ENCODE measurements at regions not wholly inside any gene's neighbourhood (a gene's known extent, or its start where the extent isn't known, plus 50 kb on each side); places are given as distances from the start of the nearest gene placed in this dataset.

- DNase-seq (ENCODE audit: low read depth): no peak
Observed at GRCh38 chr14:22477569-22478194, 111.3 kb downstream of the DAD1 start.

- DNase-seq (ENCODE audit: low read depth): no peak
Observed at GRCh38 chr14:22476887-22477286, 112.1 kb downstream of the DAD1 start.

- no peak for DNase-seq (ENCODE audit: low read depth)
Observed at GRCh38 chr14:22476005-22476751, 112.8 kb downstream of the DAD1 start.

- DNase-seq (ENCODE audit: low read depth): no peak
Observed at GRCh38 chr14:22475381-22475780, 113.6 kb downstream of the DAD1 start.

GRCh38 chr14:22474730-22475351, 114.2 kb downstream of the DAD1 start:
- DNase-seq (ENCODE audit: low read depth): no peak

- DNase-seq (ENCODE audit: low read depth): no peak
Observed at GRCh38 chr14:22472935-22473854, 115.8 kb downstream of the DAD1 start.

- DNase-seq (ENCODE audit: low read depth): no peak
Observed at GRCh38 chr14:22472466-22472865, 116.6 kb downstream of the DAD1 start.

- DNase-seq (ENCODE audit: low read depth): no peak
Observed at GRCh38 chr14:22471545-22472121, 117.4 kb downstream of the DAD1 start.

- no peak for DNase-seq (ENCODE audit: low read depth)
Observed at GRCh38 chr14:22469538-22470303, 119.3 kb downstream of the DAD1 start.

GRCh38 chr14:22468830-22469229, 120.2 kb downstream of the DAD1 start:
- no peak for DNase-seq (ENCODE audit: low read depth)

- DNase-seq (ENCODE audit: low read depth): no peak
Observed at GRCh38 chr14:22466491-22466890, 122.5 kb downstream of the DAD1 start.

GRCh38 chr14:22465201-22465840, 123.7 kb downstream of the DAD1 start:
- DNase-seq (ENCODE audit: low read depth): no peak

GRCh38 chr14:22464422-22465142, 124.4 kb downstream of the DAD1 start:
- no peak for DNase-seq (ENCODE audit: low read depth)

- no peak for DNase-seq (ENCODE audit: low read depth)
Observed at GRCh38 chr14:22463763-22464173, 125.3 kb downstream of the DAD1 start.

- no peak for DNase-seq (ENCODE audit: low read depth)
Observed at GRCh38 chr14:22462923-22463322, 126.1 kb downstream of the DAD1 start.

GRCh38 chr14:22460461-22461195, 128.4 kb downstream of the DAD1 start:
- no peak for DNase-seq (ENCODE audit: low read depth)

- no peak for DNase-seq (ENCODE audit: low read depth)
Observed at GRCh38 chr14:22458737-22459136, 130.3 kb downstream of the DAD1 start.

- no peak for DNase-seq (ENCODE audit: low read depth)
Observed at GRCh38 chr14:22456998-22457594, 131.9 kb downstream of the DAD1 start.

GRCh38 chr14:22456421-22456820, 132.6 kb downstream of the DAD1 start:
- DNase-seq (ENCODE audit: low read depth): no peak
